Stimulated activated naive CD4-positive, alpha-beta T cell treated with Interleukin-2 at 50 U/mL for 16 hours (primary cell): ENCODE measurements at regions not wholly inside any gene's neighbourhood (a gene's known extent, or its start where the extent isn't known, plus 50 kb on each side); places are given as distances from the start of the nearest gene placed in this dataset.

Experiments used
- DNase-seq: peaks from one replicate; lab custom pipeline; 2025; lab: John Stamatoyannopoulos, UW

DNA sequence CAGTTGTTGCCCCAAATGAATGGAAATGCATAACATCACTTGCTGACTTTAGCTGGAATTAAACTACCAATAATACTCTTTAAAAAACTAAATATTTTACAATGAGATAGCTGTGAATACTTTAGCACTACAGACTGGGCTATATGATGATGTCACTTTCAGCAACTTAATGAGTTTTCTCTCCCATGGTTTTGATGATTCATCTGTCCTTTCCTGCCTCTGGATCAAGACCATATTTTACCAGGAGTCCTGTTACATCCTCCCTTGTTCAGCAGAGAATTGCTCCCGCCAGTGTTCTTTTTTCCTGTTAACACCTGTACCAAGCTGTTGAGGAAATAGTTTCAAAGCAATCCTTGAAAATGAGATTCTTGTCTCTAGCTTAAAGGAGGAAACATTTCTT, 543.0 kb downstream of the SPRY1 start:
- DNase-seq, result no peak

DNA sequence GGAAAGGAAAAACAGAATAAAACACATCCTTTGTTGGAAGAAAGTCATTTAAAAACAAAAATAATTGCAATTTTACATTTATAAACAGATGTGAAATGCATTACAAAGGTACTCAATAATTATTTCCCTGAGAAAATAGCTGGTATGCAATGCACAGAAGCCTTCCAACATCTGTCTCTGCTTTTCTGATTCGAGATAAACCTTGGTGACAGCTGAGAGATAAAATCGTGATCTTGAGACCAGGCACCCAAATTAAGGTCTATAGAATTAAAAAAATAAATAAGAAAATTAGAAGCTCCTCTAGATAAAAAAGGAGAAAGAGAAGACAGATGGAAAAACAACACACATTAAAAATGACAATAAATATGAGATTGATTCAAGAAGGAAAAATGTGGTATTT, 544.0 kb downstream of the SPRY1 start:
- DNase-seq, result no peak

DNA sequence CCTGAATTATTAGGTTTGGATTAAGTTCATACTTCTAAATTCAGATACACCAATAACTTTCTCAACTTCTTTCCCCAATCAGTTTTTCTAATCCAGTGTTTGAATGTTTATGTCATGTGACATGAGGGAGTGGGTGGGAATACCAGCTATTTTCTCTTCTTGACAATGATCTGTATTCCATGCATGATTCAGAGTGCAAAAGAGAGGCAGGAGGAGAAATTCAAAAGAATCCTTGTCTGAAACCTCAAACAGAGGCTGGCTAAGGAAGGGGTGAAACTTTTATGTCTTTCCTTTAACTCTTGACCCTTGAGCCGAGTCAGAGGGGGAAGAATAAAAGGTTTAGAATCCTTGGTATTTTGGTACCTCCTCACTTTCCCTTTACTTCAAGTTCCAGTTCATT, 544.7 kb downstream of the SPRY1 start:
- no peak for DNase-seq

DNA sequence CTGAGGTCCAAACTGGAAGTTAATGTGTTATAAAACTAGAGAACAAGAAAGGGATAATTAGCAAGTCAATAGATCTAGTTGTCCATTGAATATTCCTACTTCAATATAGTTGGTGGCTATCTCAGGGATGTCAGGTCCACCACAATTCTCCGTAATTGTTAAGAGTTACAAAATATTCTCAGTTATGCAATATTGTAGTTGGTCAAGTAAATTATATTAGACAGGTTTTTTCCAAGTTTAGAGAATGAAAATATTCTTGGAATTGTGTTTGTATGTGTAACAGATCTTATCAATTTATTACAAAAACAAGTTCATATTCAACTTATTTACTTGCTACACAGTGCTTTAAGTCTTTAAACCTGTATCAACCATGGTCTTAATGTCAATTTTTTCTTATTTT, 547.4 kb downstream of the SPRY1 start:
- DNase-seq, result no peak

DNA sequence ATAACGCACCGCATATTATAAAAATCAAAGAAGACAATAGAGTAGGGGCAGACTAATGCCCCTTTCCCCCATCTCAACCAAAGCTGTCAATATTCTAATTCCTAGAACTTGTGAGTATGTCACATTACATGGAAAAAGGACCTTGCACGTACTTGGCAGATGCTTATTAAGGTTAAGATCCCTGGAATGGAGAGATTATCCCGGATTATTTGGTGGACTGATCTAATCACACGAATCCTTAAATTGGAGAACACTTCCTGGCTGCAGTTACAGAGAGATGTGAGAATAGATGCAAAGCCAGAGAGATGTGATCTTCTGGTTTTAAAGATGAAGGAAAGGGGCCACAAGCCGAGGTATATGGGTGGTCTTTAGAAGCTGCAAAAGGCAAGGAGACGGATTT, 548.7 kb downstream of the SPRY1 start:
- DNase-seq, result no peak

DNA sequence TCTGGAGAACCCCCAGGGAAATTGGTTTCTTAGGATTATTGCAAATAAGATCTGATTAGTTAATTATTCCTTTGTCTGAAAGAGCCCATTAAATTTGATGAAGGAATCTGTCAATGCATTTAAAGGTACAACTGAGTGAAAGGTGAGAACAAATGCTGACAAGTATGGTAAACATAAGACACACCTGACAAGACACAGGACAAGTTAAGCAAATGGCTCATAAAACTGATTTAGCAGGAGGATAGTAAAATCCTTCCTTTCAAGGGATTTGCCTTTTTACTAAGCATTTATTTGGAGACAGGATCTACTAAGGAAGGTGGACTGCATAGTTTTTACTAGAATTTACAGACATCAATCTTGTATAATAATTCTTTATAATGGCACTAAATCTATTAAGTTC, 553.9 kb downstream of the SPRY1 start:
- DNase-seq, result no peak

DNA sequence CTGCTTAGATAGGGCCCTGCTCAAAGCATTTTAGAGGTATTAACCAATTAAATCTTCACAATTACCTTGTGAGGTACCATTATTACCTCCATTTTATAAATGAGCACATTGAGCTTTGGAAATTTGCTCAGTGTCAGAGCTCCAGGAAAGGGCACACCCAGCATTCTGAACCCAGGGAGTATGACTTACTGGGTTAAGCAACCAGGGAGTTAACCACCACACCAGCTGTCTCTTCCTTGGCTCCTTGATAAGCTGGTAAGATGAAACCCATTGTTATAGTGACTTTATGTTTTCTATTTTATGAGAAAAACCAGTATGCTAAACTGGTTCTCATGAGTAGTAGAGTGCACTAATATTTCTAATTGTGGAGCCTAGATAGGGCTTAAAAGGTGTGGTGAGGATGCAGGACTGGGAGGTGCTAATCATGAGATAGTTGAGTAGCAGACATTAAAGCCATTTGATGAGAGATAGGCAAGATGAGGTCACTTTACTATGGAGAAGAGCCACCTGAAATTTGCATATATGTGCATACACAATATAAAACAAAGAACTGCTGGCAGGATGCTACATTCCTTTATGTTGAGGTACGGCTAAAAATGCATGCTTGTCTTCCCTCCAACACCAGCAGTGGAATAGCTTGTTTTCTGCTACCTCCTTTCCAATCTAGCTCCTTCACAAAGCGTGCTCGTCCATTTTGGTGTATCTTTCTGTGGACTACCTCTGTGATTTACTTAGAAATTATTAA, 556.1 kb downstream of the SPRY1 start:
- no peak for DNase-seq

DNA sequence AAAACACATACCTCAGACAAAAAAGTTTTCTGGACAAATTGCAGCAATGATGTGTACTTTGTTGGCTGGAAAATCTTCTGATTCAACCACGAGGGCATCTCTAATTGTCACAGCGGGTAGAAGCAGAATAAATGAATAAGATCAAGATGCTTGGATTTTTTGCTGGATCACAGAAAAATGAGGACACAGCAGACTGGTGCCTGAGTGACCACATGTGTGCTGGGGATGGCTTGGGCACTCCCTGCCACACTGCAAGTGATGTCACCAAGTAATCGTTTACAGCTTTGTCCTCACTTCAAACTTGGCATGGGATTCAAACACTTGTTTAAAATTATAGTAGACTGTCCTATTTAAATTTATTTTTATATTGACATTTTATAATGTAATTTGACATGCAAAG, 557.0 kb downstream of the SPRY1 start:
- DNase-seq, result no peak

DNA sequence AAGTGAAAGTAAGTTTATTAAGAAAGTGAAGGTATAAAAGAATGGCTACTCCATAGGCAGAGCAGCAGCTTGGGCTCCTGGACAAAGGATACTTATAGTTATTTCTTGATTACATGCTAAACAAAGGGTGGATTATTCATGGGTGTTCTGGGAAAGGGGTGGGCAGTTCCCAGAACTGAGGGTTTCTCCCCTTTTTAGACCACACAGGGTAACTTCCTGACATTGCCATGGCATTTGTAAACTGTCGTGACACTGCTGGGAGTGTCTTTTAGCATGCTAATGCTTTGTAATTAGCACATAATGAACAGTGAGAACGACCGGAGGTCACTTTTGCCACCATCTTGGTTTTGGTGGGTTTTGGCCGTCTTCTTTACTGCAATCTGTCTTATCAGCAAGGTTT, 557.6 kb downstream of the SPRY1 start:
- no peak for DNase-seq

DNA sequence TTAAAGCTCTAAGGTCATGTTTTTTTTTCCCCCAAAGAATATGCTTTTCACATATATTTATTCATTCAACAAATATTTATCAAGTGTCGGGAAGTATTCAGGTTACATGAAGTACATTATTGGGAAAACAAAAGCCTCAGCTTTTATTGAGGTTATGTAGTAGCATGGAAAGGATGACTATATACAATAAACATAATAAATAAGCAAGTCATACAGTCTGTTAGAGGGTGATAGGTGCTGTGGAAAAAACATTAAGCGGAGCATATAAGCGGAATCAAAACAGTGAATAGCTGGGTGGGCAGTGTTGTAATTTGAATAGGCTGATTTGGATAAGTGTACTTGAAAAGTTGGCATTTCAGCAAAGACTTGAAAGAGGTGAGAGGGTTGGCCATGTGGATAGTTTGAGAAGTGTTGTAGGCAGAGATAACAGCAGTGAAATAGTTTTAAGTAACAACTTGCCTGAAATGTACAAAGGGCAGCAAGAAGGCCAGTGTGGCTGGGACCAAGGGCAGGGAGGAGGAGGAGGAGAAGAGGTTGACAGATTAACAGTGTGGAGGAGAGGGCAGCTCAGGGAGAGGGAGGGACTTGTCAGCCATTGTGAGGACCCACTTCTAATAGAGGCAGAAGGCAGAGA, 558.7 kb downstream of the SPRY1 start:
- no peak for DNase-seq

DNA sequence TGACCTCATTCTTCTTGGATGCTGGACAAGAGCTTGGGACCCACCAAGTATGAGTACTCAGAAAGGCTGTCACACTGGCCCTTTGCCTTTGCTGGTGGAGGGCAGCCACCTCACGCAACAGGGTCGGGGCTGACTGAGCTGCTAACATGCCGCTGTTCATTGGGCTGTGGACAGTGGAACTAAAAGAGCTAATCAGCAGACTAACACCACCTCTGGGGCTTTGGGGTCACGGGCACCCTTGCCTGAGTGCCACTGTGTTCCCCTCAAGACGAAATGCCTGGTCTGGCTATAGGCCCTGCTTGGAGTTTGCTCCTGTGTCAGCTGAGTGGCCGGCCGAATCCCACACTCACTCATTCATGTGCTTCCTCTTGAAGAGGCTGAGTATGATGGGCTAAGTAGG, 559.6 kb downstream of the SPRY1 start:
- no peak for DNase-seq

DNA sequence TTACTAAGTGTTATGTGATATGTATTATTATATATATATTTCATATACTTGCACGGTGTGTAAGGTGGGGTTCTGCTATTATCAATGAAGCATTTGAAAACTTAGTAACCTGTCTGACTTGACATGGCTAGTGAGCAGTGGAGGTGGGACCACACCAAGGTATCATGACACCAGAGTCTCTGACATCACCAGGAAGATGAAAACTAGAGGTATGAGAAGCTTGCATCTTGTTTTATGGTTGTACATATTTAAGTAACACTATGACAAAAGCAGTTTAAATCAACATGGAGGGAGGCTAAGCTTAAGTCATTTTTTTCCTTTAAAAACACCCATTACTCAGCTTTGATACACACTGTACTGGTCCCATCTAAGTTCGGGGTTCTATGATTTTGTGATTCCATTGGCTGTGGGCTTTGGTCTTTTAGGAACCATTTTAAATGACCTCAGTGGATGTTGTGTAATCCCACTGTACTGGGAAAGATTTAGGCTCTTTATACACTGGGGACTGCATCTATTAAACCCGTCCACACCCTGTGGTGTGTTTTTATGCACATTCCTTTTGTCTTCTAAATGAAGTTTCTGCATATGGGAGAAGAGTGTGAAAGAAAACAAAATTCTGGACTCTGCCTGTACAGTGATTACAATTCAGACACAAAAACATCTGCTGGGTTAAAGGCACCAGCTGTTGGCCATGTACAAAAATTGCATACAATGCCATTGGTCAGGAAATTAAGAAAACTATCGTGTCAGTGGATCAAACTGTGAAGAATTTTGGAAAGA, 570.6 kb downstream of the SPRY1 start:
- no peak for DNase-seq

DNA sequence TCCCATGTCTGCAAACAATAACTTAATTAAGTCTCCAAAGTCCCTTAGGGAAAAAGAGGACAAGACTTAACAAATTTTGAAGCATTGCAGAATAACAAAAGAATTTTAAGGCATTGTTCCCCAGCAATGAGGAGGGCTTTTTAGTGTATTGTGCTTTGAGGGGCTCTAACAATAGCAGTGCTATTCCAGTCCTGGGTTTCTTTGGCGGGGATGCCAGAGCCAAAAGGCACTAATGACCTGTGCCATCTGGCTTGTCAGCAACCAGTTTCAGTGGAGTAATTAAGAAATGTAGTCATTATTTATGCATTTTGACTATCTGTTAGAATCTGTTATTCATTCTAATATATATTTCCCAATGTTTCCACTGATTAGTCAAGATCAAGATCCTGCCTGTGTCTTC, 575.4 kb downstream of the SPRY1 start:
- DNase-seq, result no peak

DNA sequence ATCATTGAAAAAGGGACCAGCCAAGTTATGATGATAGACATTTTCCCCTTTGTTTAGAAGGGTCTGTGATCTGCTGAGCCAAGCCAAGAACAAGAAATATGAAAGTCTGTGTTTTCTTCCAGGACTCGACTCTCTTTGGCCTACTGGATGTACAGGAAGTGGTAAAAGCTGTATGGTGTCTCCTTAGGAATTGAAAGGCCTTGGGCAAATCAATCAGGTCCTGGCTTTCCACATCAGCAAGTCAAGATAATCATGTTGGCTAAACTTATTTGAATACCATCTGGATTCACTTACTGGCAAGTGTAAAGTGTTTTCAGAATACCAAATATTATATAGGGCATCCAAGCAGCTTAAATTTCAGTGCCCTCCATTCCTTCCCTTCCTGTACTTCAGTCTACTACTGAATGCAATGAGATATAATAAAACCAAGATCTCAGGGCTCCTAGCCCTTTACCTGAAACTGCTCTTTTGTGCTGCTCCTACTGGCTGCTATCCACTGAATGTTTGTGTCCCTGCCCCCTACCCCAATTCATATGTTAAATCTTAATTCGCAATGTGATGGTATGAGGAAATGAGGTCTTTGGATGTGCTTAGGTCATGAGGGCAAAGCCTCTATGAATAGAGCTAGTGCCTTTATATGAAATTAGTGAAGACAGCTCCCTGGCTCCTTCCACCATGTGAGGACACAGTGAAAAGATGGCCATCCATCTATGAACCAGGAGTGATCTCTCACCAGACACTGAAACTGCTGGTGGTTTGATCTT, 578.0 kb downstream of the SPRY1 start:
- no peak for DNase-seq

DNA sequence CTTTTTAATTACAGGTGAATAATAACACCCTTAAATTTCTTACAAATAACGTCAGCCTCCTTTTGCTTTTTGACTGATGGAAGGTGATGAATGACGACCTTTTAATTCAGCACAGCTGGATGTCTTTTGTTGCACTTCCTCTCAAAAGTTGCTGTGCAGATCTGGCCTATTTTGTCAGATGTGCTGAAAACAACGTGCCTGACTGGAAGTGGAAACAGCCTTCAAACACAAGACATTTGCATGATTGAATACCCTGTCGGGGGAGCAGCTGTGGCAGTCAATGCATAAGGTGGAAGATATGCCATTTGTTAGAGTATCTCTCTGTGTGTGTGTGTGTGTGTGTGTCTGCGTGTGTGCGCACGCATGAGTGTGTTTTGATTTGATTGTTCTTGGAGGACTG, 579.7 kb downstream of the SPRY1 start:
- no peak for DNase-seq

DNA sequence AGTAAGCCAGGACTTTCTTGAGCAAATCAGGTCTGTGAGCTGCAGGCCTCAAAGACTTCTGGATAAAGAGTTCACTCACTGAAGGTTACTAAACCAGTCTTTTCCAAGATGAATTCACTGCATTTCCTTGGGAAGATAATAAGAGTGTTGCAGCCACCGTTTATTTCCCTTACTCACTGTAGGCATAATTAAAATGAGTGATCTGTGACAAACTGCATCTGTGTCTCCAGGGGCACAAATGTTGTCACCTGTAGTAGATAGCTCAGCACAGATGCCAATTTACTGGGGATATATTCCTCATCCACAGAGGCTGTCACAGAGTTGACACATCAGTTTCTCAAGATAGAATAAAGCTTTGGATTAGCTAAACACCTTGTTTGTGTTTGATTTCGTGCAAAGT, 580.2 kb downstream of the SPRY1 start:
- no peak for DNase-seq

DNA sequence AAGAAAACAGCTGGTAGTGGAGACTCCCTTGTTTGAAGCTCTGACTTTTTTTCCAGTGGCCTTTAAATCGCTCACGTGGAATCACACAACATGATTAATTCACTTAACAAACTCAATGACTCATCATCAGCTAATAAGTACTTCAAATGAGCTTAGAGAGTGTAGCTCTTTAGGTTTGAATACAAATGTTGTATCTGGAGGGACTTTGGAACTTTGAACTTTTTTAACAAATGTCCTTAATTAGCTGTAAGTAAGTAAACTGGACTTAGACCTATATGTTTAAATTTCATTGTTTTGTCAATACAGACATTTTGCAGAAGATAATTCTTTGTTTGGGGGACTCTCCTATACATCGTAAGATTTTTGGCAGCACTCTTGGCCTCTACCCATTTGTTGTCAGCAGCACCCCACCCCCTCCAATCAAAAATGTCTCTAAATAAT, 581.1 kb downstream of the SPRY1 start:
- DNase-seq, result no peak

DNA sequence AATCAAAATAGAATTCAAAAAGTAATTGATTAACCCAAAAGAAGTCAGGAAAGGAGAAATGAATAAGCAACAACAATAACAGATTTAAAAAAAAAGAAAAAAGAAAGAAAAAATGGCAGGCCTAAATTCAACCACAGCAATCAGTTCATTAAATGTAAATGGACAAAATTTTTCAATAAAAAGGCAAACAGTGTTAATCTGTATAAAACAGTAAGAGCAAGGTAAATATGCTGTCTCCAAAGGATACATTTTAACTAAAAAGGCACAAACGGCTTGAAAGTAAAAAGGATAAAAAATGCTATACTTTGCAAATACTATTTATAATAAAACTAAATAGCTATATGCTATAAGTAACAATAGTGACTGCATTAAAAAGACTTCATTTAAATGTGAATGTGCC, 582.0 kb downstream of the SPRY1 start:
- no peak for DNase-seq

DNA sequence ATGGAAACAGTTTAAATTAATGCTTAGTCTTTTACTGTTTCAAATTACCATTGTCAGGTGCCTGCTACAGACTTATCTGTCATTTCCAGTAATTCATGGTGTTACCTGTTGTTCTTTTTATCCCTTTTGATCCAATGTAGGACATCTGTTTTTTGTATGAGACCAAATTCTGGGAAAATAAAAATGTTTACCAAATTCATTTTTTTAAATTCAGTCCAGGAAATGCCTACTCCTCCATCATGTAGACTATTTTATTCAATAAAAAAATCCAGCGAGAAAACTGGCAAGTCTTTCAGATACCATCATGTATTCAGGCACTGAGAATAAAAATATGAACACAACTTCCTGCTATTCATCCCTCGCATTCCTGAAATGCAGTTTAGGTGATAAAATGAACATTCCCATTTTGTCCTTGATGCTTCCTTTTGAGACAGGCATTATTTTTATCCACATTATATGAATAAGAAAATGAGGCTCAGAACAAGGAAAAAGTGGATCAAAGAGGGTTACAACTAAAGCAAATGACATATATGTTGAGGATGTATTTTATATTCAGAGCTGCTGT, 584.2 kb downstream of the SPRY1 start:
- no peak for DNase-seq

DNA sequence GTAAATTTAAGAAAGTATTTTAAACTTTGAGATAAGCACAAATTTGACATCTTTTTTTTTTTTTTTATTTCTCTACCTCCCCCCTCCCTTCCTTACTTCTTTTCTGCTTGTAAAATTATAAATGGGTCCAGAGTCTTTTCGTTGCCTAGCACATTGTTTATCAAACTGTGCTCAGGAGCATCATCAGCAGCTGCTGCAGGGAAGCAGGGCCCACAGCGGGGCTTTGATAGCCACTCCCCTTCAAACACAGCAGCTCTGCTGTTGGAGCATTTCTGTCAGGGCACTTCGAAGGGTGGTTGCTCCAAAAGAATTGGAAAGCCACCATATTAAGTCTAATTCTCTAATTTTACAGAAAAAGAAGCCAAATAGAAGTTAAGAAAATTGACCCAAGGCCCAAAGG, 588.3 kb downstream of the SPRY1 start:
- DNase-seq, result no peak

DNA sequence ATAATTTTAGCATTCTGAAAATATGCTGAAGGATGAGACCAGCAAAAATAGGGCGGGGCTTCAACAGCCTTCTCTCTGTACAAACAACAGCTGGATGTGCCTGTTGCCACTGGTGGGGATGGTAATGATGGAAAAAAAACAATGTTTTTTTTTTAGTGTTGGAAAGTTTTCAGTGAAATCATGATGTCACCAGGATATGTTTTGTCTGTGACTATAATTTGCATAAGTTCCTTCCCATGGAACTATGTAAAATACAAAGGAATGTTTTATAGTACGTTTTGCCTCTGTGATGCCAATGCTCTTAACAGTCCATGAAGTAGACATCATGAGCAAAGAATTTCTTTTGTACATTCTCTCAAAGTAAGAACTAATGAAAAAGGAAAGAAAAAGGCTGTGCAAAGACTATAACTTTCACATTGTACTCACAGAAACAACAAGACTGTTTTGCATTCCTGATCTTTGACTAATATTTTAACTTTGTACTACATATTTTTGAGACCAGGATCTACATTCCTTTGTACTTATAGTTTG, 589.7 kb downstream of the SPRY1 start:
- no peak for DNase-seq

DNA sequence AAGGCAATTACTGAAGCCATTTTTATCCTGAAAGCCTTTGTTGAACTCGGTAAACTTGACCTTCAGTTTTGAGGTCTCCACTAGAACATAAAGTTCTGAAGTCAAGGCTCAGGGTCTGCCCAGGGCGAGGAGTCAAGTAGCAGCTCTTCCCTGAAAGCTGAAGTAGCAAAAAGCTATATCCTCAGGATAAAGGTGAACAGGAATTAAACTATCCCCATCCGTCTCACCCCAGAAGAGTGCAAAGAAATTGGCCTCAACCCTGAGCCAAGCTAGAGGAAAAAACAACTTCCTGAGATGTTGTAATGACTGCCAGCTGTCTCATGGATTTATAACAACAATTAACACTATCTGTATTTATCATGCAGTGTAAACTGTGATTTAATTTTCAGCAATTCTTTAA, 590.8 kb downstream of the SPRY1 start:
- DNase-seq, result no peak
